Loucy (cell line): ENCODE measurements at regions not wholly inside any gene's neighbourhood (a gene's known extent, or its start where the extent isn't known, plus 50 kb on each side); places are given as distances from the start of the nearest gene placed in this dataset.

Source experiments
- EZH2phosphoT487 ChIP-seq: fragments of 200-600 bp; IDR thresholded peaks from 2 replicates; pipeline ENCODE4 v1.6.1; 2018; ENCODE audit warnings: antibody characterized with exemption, mild to moderate bottlenecking, moderate library complexity, borderline replicate concordance
- TF ChIP-seq, protein P1 (sequence below): fragments of 200-600 bp; sonication (generic); conservative IDR thresholded peaks from 2 replicates; pipeline ENCODE4 v1.5.1; 2014; ENCODE audit warnings: mild to moderate bottlenecking, antibody characterized with exemption, low read length

DNA sequence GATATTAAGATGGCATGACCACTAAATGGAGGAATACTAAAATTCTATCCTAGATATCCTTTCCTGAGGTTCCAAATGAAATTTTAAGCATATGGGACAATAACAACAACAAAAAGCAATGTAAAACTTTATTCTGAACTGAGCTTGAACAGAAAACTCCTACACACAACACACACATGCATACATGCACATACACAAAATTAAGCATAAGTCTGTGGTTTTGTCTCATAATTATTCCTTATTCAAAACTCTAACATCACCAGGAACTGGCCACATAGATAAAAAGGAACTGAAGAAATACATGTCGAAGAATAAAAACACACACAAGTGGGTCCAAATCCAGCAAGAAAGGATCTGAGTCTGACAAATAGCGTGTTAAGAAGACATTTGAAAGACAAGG is 168.0 kb downstream of the COX18 start:
- no peak for TF ChIP-seq EZH2phosphoT487
- TF ChIP-seq, protein P1, sequence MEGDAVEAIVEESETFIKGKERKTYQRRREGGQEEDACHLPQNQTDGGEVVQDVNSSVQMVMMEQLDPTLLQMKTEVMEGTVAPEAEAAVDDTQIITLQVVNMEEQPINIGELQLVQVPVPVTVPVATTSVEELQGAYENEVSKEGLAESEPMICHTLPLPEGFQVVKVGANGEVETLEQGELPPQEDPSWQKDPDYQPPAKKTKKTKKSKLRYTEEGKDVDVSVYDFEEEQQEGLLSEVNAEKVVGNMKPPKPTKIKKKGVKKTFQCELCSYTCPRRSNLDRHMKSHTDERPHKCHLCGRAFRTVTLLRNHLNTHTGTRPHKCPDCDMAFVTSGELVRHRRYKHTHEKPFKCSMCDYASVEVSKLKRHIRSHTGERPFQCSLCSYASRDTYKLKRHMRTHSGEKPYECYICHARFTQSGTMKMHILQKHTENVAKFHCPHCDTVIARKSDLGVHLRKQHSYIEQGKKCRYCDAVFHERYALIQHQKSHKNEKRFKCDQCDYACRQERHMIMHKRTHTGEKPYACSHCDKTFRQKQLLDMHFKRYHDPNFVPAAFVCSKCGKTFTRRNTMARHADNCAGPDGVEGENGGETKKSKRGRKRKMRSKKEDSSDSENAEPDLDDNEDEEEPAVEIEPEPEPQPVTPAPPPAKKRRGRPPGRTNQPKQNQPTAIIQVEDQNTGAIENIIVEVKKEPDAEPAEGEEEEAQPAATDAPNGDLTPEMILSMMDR = no peak
